ENCODE measurements at regions not wholly inside any gene's neighbourhood (a gene's known extent, or its start where the extent isn't known, plus 50 kb on each side); places are given as distances from the start of the nearest gene placed in this dataset.

DNA sequence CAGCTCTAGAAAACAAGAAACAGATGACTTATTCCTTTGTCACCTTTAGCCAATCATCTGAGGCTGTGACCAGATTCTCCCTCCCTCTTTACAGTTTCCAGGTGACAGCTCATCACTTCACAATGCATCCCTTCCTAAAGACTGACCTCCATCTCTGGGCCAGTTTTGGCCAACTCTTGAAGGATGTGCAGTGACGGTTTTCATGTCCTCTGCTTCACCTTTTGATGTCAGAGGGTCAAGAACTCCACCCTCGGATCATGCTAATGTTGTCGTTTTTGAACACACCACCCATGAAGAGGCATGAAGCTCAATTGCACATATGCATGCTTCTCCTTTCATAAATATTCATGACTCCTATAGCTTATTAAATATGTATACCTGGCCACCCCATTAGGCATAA is 161.2 kb upstream of the SYNPR start:
- Histone ChIP-seq H3K9ac (ENCODE audit: low read depth in 2 of 2, low read length in 2 of 2) (no peak overlapping the region), H3K27me3 (no peaks in the 10 kb centered on the region), H3K27ac (no peak overlapping the region), H3K36me3 (no peaks in the 10 kb centered on the region), H3K9me3 (no peaks in the 10 kb centered on the region), H3K4me1 (no peaks in the 10 kb centered on the region), H3K4me3 (no peak overlapping the region)
- TF ChIP-seq, protein P1, sequence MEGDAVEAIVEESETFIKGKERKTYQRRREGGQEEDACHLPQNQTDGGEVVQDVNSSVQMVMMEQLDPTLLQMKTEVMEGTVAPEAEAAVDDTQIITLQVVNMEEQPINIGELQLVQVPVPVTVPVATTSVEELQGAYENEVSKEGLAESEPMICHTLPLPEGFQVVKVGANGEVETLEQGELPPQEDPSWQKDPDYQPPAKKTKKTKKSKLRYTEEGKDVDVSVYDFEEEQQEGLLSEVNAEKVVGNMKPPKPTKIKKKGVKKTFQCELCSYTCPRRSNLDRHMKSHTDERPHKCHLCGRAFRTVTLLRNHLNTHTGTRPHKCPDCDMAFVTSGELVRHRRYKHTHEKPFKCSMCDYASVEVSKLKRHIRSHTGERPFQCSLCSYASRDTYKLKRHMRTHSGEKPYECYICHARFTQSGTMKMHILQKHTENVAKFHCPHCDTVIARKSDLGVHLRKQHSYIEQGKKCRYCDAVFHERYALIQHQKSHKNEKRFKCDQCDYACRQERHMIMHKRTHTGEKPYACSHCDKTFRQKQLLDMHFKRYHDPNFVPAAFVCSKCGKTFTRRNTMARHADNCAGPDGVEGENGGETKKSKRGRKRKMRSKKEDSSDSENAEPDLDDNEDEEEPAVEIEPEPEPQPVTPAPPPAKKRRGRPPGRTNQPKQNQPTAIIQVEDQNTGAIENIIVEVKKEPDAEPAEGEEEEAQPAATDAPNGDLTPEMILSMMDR (IDR thresholded peaks at IDR 0.05): no peak
- no peak for DNase-seq
- intact Hi-C loops (cut with DNase I): no loop called here

DNA sequence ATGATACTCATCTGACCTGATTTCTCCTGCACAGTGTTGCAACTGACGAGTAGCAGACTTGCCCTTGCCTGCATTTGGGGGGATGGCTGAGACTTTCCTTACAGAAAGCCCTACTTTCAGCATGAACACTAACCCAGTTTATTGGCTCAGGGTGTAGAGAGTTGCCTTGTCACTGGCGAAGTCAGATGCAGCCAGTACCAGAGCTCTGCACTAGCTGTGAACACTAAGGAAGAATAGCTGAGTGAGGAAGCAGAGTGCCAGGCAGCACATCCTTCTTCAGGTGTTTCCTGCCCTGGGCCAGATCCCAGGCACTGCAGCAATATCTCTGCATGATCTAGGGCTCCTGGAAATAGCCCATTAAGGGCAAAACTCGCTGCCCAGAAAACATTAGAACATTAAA is 154.0 kb upstream of the SYNPR start:
- DNase-seq: no peak
- Histone ChIP-seq H3K27me3 (no peaks in the 10 kb centered on the region), H3K4me3 (no peak overlapping the region), H3K27ac (no peak overlapping the region), H3K9ac (ENCODE audit: low read depth in 2 of 2, low read length in 2 of 2) (no peak overlapping the region), H3K9me3 (no peaks in the 10 kb centered on the region), H3K4me1 (no peaks in the 10 kb centered on the region), H3K36me3 (no peaks in the 10 kb centered on the region)
- TF ChIP-seq, protein P1 (IDR thresholded peaks at IDR 0.05): no peak
- intact Hi-C loops (cut with DNase I): no loop called here

DNA sequence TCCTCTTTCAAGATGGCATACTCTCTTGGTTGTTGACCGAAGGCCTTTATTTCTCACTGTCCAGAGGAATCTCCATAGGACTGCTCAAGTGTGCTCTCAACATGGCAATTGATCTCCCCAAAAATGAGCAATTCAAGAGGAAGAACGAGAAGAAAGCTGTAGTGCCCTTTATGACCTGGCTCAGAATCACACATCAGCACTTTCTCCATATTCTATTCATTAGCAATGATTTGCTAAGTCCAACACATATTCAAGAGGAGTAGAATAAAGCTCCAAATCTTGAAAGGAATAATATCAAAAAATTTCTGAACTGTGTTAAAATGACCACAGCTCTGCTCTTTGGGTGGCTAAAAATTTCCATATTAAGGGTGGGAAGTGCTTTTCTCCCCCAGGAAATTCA is 151.6 kb upstream of the SYNPR start:
- Histone ChIP-seq H3K4me3 (no peak overlapping the region), H3K9ac (ENCODE audit: low read depth in 2 of 2, low read length in 2 of 2) (no peak overlapping the region), H3K27me3 (no peaks in the 10 kb centered on the region), H3K36me3 (no peaks in the 10 kb centered on the region), H3K27ac (no peak overlapping the region), H3K9me3 (no peaks in the 10 kb centered on the region), H3K4me1 (no peaks in the 10 kb centered on the region)
- TF ChIP-seq, protein P1 (IDR thresholded peaks at IDR 0.05): no peak
- intact Hi-C loops (cut with DNase I): no loop called here
- DNase-seq: no peak

DNA sequence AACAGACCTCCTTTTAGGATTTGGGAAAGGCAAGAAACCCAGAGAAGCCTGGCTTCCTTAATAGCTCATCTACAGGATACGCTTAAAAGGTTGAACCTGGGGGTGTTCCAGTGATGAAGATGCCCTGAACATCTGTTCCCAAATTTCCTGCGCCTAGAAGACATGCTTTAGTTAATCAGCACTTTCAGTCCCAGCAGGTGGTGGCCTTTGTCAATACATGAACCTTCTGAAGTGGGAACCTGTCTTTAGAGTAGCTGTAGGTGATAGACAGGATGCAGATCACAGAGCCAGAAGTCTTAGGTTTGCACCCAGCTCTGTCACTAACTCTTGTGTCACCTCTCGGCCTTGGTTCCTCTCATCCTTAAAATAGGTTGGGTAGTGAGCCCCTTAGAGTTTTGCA is 149.7 kb upstream of the SYNPR start:
- no peaks in the 10 kb centered on the region for H3K27me3 ChIP-seq
- no peak overlapping the region for H3K9ac ChIP-seq (ENCODE audit: low read depth in 2 of 2, low read length in 2 of 2)
- TF ChIP-seq, protein P1 (IDR thresholded peaks at IDR 0.05): no peak
- no peaks in the 10 kb centered on the region for H3K36me3 ChIP-seq
- no peaks in the 10 kb centered on the region for H3K4me1 ChIP-seq
- H3K4me3 ChIP-seq: no peak overlapping the region
- no peaks in the 10 kb centered on the region for H3K9me3 ChIP-seq
- no peak overlapping the region for H3K27ac ChIP-seq
- DNase-seq: no peak
- intact Hi-C loops (cut with DNase I): no loop called here

DNA sequence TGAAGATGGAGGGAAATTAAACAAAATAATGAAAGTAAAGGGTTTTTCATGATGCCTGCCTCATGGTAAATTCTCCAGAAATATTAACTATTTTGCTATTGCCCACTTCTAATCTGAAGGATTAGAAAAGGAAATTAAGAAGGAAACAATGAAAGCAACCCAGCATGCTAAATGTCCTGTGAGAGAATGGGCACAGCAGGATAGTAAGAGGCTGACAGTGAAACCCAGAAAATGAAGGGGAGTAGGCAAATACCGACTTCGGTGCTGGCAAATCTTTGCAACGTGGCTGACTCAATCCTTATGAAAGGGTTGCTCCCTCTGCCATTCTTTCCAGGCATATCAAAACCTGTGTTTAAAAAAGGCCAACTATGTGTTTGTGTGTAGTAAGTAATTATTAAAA is 147.5 kb upstream of the SYNPR start:
- H3K4me1 ChIP-seq: no peaks in the 10 kb centered on the region
- no peaks in the 10 kb centered on the region for H3K36me3 ChIP-seq
- no peak overlapping the region for H3K27ac ChIP-seq
- no peaks in the 10 kb centered on the region for H3K9me3 ChIP-seq
- no peak overlapping the region for H3K9ac ChIP-seq (ENCODE audit: low read depth in 2 of 2, low read length in 2 of 2)
- intact Hi-C loops (cut with DNase I): no loop called here
- no peak for DNase-seq
- no peak overlapping the region for H3K4me3 ChIP-seq
- H3K27me3 ChIP-seq: no peaks in the 10 kb centered on the region
- TF ChIP-seq, protein P1 (IDR thresholded peaks at IDR 0.05): no peak

All from colonic mucosa (tissue), 4 donors.